ENCODE measurements at regions not wholly inside any gene's neighbourhood (a gene's known extent, or its start where the extent isn't known, plus 50 kb on each side); places are given as distances from the start of the nearest gene placed in this dataset.

DNA sequence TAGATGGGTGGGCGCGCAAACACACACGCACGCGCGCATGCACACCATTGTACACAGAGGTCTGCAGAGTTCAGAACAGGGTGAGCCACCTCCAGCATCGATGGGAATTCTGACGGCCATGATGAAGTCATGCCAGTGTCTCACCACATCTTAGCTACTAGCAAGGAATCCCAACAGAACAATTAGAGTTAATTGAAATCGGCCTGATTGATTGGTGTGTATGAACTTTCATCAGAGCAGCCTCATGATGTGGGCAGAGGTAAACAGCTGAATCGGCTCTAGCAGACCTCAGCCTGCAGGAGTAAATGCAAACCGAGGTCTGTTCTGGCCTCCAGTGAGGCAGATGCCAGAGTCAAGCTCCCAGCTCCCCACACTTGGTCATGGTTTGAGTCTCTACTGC lies 200.6 kb downstream of the CBLN1 start:
- DNase-seq (ENCODE audit: low read depth) = no peak

DNA sequence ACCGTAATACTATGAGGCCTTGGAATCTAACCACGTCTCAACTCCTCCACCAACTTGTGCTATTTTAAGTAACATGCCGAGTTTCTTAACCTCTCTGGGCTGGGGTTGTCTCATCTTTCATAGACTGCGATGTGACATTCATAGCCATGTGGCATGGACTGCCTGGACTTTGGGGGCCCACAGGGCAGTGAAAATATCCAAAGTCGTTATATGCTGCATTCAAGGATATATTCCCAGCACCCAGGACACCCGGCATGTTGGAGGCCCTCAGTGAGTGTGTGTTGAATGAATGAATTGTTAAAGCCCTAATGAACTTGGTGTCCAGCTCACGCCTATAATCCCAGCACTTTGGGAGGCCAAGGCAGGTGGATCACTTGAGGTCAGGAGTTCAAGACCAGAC lies 203.1 kb downstream of the CBLN1 start:
- DNase-seq (ENCODE audit: low read depth) = no peak

DNA sequence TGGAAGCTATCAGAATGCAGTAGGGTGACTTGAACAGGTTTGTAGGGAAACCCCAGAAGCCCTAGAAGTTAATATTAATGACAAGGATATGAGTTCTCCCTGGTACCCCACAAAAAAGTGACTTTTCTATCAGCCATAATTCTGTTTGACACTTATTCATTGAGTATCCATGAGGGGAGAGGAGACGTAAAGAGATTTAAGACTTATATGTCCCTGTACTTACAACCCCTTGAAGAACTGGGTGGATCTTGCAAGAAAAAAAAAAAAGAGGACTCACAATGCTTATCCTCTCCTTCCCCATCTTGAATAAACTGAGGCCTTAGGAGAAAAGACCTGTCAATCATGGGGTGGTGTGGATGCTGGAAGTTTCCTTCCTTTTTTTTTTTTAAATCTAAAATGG lies 203.5 kb downstream of the CBLN1 start:
- no peak for DNase-seq (ENCODE audit: low read depth)

DNA sequence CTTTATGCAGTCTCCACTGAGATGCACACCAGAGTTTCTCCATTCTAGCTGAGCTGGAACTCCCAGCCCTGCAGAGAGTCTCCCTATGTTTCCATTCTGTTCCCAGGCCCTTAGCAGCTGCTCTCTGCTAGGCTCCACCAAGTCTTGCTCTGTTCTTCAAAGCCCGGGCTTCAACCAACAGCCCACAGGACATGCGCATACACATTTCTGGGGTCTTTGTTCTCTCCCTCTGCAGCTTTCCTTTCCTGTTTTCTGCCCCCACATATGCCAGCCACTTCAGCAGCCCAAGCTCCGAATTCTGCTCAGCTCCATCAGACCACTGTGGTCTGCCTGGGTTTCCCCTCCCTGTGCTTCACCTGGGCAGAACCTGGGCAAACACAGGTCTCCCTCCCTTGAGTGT lies 205.9 kb downstream of the CBLN1 start:
- DNase-seq (ENCODE audit: low read depth) = no peak

DNA sequence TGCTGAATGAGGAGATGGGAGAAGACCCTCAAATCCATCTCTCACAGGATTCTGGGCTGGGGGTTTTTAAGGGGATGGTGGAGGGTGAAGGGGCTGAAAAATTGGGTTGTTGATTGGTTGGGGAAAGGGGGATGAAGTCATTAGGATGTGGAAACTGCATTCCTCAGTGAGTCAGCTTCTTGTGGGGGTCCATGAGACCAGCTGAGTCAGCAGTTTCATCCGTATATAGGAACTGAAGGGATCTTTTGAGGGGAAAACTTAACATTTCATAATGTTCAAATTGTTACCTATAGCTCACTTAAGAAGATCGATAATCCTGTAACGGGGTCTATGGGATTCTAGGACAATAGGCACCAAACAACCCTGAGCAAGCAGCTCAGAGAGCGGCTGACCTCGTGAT lies 213.4 kb downstream of the CBLN1 start:
- no peak for DNase-seq (ENCODE audit: low read depth)

DNA sequence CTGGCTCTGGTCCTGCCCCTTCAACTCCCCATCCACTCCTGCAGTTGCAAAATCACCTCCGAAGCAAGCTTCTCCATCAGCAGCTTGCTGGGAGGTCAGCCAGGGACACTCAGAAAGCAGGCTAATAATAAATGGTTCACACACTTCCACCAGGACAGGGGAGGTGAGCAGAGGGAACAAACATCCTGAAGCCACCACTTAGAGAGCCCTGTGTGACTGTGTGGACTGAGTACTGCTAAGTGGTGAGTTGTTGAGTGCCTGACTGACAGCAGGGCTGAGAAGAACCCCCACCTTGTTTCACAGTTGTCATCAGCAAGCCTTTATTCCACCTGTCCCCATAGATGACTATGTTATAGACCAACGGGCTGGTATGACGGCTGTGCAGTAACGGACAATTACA lies 213.9 kb downstream of the CBLN1 start:
- DNase-seq (ENCODE audit: low read depth) = no peak

DNA sequence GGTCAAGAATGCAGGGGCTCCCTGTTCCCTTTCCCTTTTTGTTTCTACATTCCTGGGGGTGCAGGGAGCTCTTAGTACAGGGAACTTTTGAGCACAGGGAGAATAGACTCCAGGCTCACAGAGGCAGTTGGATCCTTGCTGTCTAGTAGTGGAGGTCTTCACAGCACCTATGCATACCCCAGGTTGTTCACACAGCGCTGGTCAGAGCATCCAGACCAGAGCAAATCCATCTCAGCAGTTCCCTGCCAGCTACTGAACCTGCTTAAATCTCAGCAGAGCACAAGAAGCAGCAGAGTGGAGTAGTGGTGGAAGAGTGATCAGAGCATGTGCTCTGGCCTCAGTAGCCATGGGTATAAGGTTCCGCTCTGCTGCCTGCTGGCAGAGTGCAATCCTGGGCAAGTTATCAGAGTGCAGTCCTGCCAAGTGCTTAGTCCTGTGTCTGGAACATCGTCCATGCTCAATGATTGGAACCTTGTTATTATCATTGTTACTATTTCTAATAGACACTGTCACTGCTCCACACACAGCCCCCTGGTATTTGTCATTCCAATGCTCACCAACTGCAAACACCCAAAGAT lies 220.4 kb downstream of the CBLN1 start:
- DNase-seq (ENCODE audit: low read depth) = no peak

DNA sequence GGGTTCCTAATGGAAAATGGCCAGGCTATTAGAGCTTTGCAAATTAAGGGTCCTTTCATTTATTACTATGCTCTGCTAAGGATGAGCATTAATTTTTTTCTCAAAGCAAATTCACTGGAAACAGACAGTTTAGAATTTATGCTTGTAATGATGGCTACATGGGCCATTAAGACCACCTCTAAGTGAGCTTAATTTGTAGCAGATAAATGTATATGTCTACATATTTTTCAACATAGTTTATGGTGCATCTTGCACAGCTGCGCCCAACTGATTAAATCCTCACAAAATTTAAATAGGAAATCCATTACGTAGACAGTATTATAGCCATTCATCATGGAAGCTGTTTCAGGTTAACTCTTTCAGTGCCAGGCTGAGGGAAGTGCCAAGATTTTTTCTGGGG lies 220.9 kb downstream of the CBLN1 start:
- no peak for DNase-seq (ENCODE audit: low read depth)

DNA sequence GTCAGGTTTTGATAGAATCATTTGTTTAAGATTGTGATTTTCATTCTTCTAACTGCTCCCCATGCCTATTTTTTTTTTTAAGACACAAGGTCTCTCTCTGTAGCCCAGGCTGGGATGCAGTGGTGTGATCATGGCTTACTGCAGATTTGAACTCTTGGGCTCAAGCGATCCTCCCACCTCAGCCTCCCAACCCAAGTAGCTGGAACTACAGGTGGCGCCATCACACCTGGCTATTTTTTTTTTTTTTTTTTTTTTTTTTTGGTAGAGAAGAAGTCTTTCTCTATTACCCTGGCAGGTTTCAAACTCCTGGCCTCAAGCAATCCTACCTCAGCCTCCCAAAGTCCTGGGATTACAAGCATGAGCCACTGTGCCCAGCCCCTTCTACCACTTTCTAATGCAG lies 223.3 kb downstream of the CBLN1 start:
- no peak for DNase-seq (ENCODE audit: low read depth)

DNA sequence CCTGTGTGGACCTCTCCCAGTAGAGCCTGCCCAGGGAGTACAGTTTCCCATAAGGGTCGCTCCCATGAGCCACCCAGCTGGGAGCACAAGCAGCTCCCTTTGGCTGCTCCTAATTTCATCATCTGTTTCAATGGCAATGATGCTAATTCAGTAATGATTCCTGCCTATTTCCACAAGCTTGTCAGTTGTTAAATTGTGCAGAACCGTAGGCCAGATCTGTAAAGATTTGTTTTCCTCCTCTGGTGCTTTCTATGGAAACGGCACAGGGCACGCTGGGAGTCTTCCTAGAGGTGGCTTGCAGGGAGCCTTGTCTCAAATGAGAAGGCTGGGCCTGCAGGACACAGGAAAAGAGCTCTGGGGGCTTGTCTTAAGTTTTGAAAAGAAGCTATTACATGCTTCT lies 223.7 kb downstream of the CBLN1 start:
- no peak for DNase-seq (ENCODE audit: low read depth)

DNA sequence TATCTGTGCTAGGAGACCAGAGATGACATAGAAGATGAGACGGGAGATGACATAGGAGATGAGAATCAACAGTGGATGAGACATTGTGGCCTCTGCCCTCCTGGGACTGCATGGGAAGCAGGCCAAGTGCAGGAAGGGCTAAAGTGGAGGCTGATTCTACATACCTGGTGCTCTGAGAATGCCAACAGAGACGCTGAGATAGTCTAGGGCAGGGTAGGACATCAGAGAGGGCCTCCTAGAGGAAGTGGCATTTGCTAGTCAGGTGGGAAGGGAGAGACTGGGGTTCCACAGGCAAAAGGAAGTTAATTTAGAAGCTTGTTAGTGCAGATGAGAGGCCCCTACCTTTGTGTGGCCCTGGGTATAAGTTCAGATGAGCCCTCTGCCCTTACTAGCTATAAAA lies 224.2 kb downstream of the CBLN1 start:
- no peak for DNase-seq (ENCODE audit: low read depth)

DNA sequence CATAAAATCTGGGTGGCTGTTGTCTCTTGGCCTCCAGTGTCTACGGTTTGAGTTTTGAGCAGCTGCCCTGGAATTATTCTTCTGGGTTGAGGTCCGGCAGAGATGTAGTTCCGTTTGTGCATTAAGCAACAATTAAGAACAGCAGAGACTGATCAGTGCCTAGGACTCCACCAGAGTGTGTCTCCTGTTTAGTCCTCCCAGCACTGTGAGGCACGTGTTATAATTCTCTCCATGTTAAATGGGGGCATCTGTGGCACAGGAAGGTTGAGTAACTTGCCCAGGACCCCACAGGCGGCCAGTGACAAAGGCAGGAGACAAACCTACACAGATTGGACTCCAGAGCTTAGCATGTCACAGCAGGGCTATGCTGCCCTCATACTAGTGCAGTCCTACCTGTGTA lies 225.1 kb downstream of the CBLN1 start:
- no peak for DNase-seq (ENCODE audit: low read depth)

DNA sequence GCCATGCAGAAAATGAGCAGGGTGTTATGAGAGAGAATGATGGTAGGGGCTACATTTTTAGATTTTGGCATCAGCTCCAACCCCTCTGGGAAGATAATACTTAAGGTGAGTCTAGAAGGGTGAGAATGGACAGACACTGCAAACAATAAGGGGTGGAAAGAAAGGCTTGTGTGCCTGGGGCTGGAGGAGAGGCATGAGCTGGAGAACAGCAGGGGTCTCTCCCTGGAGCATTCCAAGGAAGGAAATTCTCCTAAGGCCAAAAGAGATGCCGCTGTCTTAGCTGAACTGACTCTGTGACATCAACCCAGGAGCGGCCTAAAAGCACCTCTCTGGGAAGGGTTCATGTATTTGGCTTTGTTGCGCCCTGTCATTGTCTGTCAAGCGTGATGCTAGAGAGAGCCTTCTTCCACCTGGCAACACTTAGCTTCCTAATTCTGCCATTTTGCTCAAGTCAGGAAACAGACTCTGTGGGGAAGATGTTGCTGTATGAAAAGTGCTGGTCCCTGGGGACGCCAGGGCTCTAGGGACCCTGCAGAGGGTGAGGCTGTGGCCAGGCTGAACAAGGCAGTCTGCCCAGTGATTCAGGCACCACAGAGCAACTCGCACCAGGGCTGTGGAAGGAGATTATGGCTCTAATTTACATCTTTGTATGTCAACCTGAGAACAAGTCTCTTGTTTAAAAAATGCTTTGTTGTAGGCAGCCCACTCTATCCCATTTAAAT lies 225.7 kb downstream of the CBLN1 start:
- DNase-seq (ENCODE audit: low read depth) = no peak

DNA sequence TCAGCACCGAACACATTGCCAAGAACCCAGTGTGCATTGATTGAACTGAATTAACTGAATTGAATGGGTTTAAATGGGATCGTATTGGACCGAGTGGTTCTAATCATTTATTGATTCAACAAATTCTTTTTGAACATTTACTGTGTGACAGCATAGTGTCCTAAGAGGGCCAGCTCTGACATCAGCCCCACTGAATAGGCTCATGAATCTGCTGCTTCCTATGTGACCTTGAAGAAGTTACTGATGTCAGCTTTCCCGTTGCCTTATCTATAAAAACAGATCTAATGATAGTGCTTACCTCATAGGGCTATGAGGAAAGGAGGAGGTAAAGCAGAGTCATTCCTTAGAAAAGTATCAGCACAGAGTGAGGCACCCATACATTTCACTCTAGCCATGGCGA lies 226.3 kb downstream of the CBLN1 start:
- no peak for DNase-seq (ENCODE audit: low read depth)

DNA sequence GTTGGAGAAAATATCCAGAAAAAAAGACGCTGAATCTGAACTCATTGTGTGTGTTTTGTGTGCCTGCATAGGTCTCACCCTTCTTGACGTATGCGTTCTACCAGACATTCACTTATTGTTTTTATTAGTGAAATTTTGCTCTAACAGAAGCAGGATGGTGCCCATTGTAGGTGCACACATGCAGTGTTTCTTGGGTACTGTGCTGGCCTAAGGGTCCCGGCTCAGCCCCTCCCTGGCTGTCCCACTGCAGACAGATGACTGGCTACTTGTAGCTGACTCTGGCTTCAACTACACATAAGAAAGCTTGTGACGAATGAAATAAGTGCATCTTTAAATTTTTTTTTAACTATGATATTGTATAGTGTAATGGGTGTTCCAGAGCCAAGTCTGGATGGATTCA lies 227.0 kb downstream of the CBLN1 start:
- no peak for DNase-seq (ENCODE audit: low read depth)

DNA sequence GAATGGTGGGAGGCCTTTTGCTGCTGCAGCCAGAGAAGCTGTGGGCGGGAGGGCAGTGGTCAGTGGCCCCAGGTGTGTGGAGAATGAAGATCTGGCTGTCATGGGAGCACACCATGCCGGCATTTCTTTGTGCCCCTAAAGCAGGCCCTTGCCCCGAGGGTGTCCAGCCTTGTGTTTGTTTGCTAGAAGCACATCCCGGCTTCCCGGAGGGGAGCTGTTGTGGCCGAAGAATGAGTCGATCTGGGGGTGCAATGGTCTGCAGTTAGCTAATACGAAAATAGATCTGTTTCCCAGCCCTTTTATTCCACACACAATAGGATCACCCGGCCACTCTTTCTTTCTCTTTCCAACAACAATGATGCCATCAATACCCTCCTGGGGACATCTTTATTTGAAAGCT lies 228.8 kb downstream of the CBLN1 start:
- DNase-seq (ENCODE audit: low read depth) = no peak

DNA sequence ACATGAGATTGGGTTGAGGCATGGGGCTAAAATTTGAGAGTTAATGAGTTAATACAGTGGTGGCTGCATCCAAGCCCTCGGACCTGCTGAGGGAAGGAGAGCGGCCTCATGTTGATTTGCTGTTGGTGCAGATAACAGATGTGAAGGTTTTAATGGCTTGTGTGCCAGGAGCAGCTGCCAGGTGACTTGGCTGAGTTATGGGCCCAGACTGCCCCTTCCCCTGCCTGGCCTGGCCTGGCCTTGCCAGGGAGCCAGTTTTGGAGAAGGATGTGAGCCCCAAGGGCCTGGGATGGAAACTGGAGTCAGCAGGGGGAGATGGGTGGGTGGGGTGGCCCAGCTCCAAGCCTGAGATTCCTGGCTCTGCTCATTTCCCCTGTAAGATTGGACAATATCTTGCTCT lies 230.1 kb downstream of the CBLN1 start:
- DNase-seq (ENCODE audit: low read depth) = no peak

DNA sequence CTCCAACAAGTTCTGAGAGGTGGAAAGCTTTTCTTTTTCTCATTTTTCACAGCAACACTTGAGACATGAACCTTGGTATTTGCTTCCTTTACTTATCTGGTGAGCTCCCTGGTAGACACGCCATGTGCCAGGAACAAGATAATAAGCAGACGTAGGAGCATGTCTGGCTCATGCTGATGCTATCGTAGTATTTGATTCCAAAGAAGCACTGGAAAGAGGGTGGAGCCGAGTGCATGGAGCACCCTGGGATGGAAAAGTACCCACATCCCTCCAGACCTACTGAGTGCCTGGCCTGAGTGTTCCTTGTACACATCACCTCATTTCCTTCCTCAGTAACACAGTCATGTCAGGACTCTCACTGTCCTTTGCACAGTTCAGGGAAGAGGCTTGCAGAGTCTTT lies 231.0 kb downstream of the CBLN1 start:
- no peak for DNase-seq (ENCODE audit: low read depth)

DNA sequence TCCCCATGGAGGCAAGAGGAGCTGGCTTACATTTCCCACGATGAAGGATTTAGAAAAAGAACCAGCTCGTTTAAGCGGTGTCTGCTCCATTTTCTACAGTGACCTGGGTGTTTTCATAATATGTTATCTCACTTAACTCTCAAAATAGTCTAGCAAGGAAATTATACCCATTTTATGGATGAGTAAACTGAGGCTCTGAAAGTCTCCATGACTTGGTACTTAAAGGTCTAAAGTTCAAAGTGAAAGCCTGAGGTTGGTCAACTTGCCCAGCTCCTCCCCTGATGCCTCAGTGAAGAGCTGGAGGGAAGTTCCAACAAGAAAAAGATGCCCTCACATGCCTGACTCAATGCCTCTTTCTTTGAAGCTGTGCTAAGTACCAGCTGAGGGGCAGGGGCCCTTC lies 232.0 kb downstream of the CBLN1 start:
- no peak for DNase-seq (ENCODE audit: low read depth)

DNA sequence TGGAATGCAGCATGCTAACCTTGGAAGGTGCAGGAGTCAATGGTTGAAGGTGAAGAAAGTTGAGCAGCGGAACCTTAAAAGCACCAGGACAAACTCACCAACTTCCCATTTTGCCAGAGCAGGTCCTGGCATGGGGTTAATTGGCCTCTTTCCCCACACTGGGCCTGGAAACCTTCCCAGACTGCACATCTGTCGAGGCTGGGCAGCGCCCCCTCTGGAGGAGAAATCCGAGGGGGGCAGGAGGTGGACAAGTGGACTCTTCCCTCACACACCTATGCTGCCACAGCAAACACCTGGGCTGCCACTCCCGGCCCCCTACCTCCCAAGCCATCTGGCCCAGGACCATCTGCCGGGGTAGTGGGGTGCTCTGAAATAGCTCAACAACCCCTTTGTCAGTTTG lies 232.4 kb downstream of the CBLN1 start:
- DNase-seq (ENCODE audit: low read depth) = no peak

DNA sequence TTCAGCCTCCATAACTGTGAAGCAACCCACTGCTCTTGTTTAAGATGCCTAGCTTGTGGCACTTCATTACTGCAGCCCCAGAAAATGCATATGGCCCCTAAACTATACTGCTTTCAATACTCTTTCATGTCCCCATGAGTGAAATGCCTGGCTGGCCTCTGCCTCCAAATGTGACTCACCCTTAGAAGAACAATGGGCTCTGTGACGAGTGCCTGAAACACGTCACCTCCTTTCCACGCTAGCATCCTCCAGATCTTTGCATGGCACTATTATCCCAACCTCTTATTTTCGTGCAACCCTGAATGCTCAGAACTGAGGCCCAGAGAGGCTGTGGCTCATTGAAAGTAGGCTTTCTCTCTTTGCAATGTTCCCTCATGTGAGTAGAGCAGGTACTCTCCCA lies 233.1 kb downstream of the CBLN1 start:
- DNase-seq (ENCODE audit: low read depth) = no peak

DNA sequence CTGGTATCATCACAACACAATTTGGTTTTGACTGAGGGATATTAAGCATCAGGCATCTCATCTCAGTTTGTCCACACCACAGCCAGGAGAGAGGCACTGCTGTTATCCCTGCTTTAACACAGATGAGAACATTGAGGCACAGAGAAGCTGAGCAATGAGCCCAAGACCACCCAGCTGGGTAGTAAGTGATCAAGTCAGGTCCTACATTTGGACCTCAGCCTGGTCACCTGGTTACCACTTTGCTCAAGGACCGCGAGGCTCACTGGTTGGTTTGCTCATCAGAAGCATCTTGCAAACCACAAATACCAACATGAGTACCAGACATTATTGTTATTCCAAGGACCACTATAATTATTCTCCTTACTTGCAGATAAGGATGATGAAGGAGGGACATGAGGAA lies 245.5 kb downstream of the CBLN1 start:
- no peak for DNase-seq (ENCODE audit: low read depth)

DNA sequence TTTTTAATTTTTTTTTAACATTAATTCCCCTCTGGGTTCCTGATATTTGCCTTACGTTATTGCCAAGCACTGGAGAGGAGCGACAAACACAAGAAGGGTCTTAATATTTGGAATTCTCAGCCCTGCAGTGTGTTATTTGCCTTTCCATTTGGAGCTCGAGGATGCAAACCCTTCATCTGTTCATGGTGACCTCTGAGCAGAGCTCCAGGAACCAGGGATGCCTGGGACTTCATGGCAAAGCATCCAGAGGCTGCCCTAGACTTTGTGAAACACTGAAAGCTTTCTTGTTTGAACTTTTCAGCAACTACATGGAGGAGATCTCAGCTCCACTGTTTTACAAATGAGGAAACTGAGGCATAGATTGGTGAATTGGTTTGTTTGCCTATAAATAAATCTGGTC lies 254.2 kb downstream of the CBLN1 start:
- no peak for DNase-seq (ENCODE audit: low read depth)

All from myocyte (in vitro differentiated cells).